MCF 10A (cell line): ENCODE measurements at regions not wholly inside any gene's neighbourhood (a gene's known extent, or its start where the extent isn't known, plus 50 kb on each side); places are given as distances from the start of the nearest gene placed in this dataset.

Source experiments
- BruUV-seq: library from RNA; stranded (reverse); fragments of 400-500 nt; replicated peaks from 2 replicates; lab custom pipeline; 2021; lab: Mats Ljungman, UMichigan
- CTCF ChIA-PET: fragments of 300-600 bp; sonication (Branson Sonifier 250); formaldehyde crosslinking; extraction: SDS; loops from one replicate; lab custom pipeline; 2021; ENCODE audit warnings: antibody characterized with exemption, inconsistent platforms; lab: Yijun Ruan, JAX
- POLR2A ChIA-PET: fragments of 300-600, 350-650 bp; sonication (Branson Sonifier 250); formaldehyde crosslinking; extraction: SDS; loops from one replicate; lab custom pipeline; 2020; ENCODE audit warnings: antibody characterized with exemption, inconsistent platforms; lab: Yijun Ruan, JAX
- DNase-seq: peaks from one replicate; pipeline ENCODE4 v3.0.0-alpha.2; 2018; ENCODE audit not compliant: unreplicated experiment
- H3K27ac Mint-ChIP-seq: one replicate; pipeline ENCODE4 v1.8.0; 2022; ENCODE audit warnings: mild to moderate bottlenecking, low read depth, mixed read lengths; ENCODE audit not compliant: unreplicated experiment
- H3K27me3 Mint-ChIP-seq: one replicate; pipeline ENCODE4 v1.8.0; 2022; ENCODE audit warnings: mixed read lengths; ENCODE audit not compliant: insufficient read depth, unreplicated experiment
- H3K36me3 Mint-ChIP-seq: one replicate; pipeline ENCODE4 v1.8.0; 2022; ENCODE audit warnings: mild to moderate bottlenecking, moderate library complexity, mixed read lengths; ENCODE audit not compliant: insufficient read depth, unreplicated experiment
- H3K4me1 Mint-ChIP-seq: one replicate; pipeline ENCODE4 v1.8.0; 2022; ENCODE audit warnings: mixed read lengths; ENCODE audit not compliant: insufficient read depth, unreplicated experiment
- H3K4me3 Mint-ChIP-seq: one replicate; pipeline ENCODE4 v1.8.0; 2022; ENCODE audit warnings: mild to moderate bottlenecking, moderate library complexity, mixed read lengths; ENCODE audit not compliant: unreplicated experiment
- H3K9me3 Mint-ChIP-seq: one replicate; pipeline ENCODE4 v1.8.0; 2022; ENCODE audit warnings: mixed read lengths; ENCODE audit not compliant: unreplicated experiment
- CTCF ChIP-seq: fragments of 200-600 bp; IDR thresholded peaks from one replicate; pipeline ENCODE4 v1.8.0; 2022; ENCODE audit warnings: antibody characterized with exemption, mild to moderate bottlenecking; ENCODE audit not compliant: unreplicated experiment
- intact Hi-C: fragments of 100-400 bp; cut with micrococcal nuclease; formaldehyde crosslinking; loops from 2 replicates; pipeline ENCODE4 v1.14.1; 2022

GRCh38 chr2:45205480-45205879 is 196.2 kb upstream of the SIX2 start:
- H3K27me3 Mint-ChIP-seq, result no peaks in the 10 kb centered on the region
- POLR2A ChIA-PET, result interaction anchor here (1.1 kb wide), 1 partner anchor 181 kb away, joined by 3 read pairs; no protein-coding TSS in a partner anchor
- no TSS peak for BruUV-seq
- CTCF ChIA-PET, result no interaction called here
- no peaks in the 10 kb centered on the region for H3K36me3 Mint-ChIP-seq
- H3K4me3 Mint-ChIP-seq, result no peak overlapping the region
- H3K9me3 Mint-ChIP-seq, result peaks cover 13% of the 10 kb centered on the region
- no peak for DNase-seq
- intact Hi-C loops, result no loop called here
- H3K27ac Mint-ChIP-seq, result no peak overlapping the region
- no peak for TF ChIP-seq CTCF
- H3K4me1 Mint-ChIP-seq, result no peaks in the 10 kb centered on the region

GRCh38 chr2:45203400-45203799 is 194.1 kb upstream of the SIX2 start:
- Mint-ChIP-seq H3K4me1 (no peaks in the 10 kb centered on the region), H3K27me3 (no peaks in the 10 kb centered on the region), H3K27ac (no peak overlapping the region), H3K36me3 (no peaks in the 10 kb centered on the region), H3K4me3 (no peak overlapping the region), H3K9me3 (peaks cover 13% of the 10 kb centered on the region)
- DNase-seq, result no peak
- no peak for TF ChIP-seq CTCF
- no TSS peak for BruUV-seq
- CTCF ChIA-PET, result no interaction called here
- intact Hi-C loops, result no loop called here
- POLR2A ChIA-PET, result no interaction called here

- intact Hi-C loops, result no loop called here
- H3K27ac Mint-ChIP-seq, result no peak overlapping the region
- H3K36me3 Mint-ChIP-seq, result no peaks in the 10 kb centered on the region
- no peak for TF ChIP-seq CTCF
- DNase-seq, result no peak
- CTCF ChIA-PET, result no interaction called here
- no peak overlapping the region for H3K4me3 Mint-ChIP-seq
- peaks cover 13% of the 10 kb centered on the region for H3K9me3 Mint-ChIP-seq
- POLR2A ChIA-PET, result no interaction called here
- BruUV-seq, result no TSS peak
- no peaks in the 10 kb centered on the region for H3K4me1 Mint-ChIP-seq
- no peaks in the 10 kb centered on the region for H3K27me3 Mint-ChIP-seq
Measured at GRCh38 chr2:45199973-45200372, 190.7 kb upstream of the SIX2 start.

GRCh38 chr2:45195916-45196315 is 186.7 kb upstream of the SIX2 start:
- TF ChIP-seq CTCF, result no peak
- CTCF ChIA-PET, result interaction anchor here (1.0 kb wide), 1 partner anchor 298 kb away, joined by 3 read pairs; no protein-coding TSS in a partner anchor
- no peaks in the 10 kb centered on the region for H3K4me1 Mint-ChIP-seq
- no peaks in the 10 kb centered on the region for H3K9me3 Mint-ChIP-seq
- DNase-seq, result no peak
- BruUV-seq, result no TSS peak
- POLR2A ChIA-PET, result no interaction called here
- no peaks in the 10 kb centered on the region for H3K36me3 Mint-ChIP-seq
- no peaks in the 10 kb centered on the region for H3K27me3 Mint-ChIP-seq
- H3K4me3 Mint-ChIP-seq, result no peak overlapping the region
- H3K27ac Mint-ChIP-seq, result no peak overlapping the region
- intact Hi-C loops, result no loop called here
